H9 (cell line): ENCODE measurements at regions not wholly inside any gene's neighbourhood (a gene's known extent, or its start where the extent isn't known, plus 50 kb on each side); places are given as distances from the start of the nearest gene placed in this dataset.

Source experiments
- DNase-seq: peaks from one replicate; pipeline ENCODE4 v3.0.0-alpha.2; 2017
- H2AFZ ChIP-seq: one replicate; pipeline ENCODE4 v1.6.1; 2013; ENCODE audit warnings: mild to moderate bottlenecking, low read length, control low read depth, moderate library complexity
- H2AK5ac ChIP-seq: 2 replicates; pipeline ENCODE4 v1.6.1; 2013; ENCODE audit warnings: low read length, control low read depth, mixed read lengths; ENCODE audit not compliant: insufficient read length
- H2BK120ac ChIP-seq: one replicate; pipeline ENCODE4 v1.6.1; 2013; ENCODE audit warnings: low read depth, mild to moderate bottlenecking, low read length, control low read depth, inconsistent platforms; ENCODE audit not compliant: poor library complexity, severe bottlenecking
- H2BK12ac ChIP-seq: 2 replicates; pipeline ENCODE4 v1.6.1; 2013; ENCODE audit warnings: low read length, control low read depth, mixed read lengths, low read depth; ENCODE audit not compliant: insufficient read length
- H2BK15ac ChIP-seq: 2 replicates; pipeline ENCODE4 v1.6.1; 2013; ENCODE audit warnings: low read depth, low read length, control low read depth
- H2BK20ac ChIP-seq: one replicate; pipeline ENCODE4 v1.6.1; 2013; ENCODE audit warnings: low read depth, mild to moderate bottlenecking, low read length, control low read depth, inconsistent platforms; ENCODE audit not compliant: poor library complexity, severe bottlenecking
- H2BK5ac ChIP-seq: 2 replicates; pipeline ENCODE4 v1.6.1; 2013; ENCODE audit warnings: low read length, control low read depth, mixed read lengths; ENCODE audit not compliant: insufficient read length
- H3K14ac ChIP-seq: 2 replicates; pipeline ENCODE4 v1.6.1; 2013; ENCODE audit warnings: low read length, control low read depth; ENCODE audit not compliant: insufficient read depth
- H3K18ac ChIP-seq: 2 replicates; pipeline ENCODE4 v1.6.1; 2013; ENCODE audit warnings: low read depth, mild to moderate bottlenecking, mixed read lengths, low read length, control low read depth; ENCODE audit not compliant: insufficient read length
- H3K23ac ChIP-seq: 2 replicates; pipeline ENCODE4 v1.6.1; 2013; ENCODE audit warnings: low read length, control low read depth, mixed read lengths, low read depth; ENCODE audit not compliant: insufficient read length
- H3K23me2 ChIP-seq: 2 replicates; pipeline ENCODE4 v1.6.1; 2013; ENCODE audit warnings: low read depth, mild to moderate bottlenecking, mixed read lengths, low read length, control low read depth; ENCODE audit not compliant: insufficient read length, poor library complexity, severe bottlenecking
- H3K27ac ChIP-seq: 2 replicates; pipeline ENCODE4 v1.5.1; 2013; ENCODE audit warnings: low read length, control low read depth, mixed read lengths, low read depth; ENCODE audit not compliant: insufficient read length
- H3K27me3 ChIP-seq: 2 replicates; pipeline ENCODE4 v1.6.1; 2013; ENCODE audit warnings: low read length, control low read depth, inconsistent platforms; ENCODE audit not compliant: insufficient read depth
- H3K4ac ChIP-seq: 2 replicates; pipeline ENCODE4 v1.6.1; 2013; ENCODE audit warnings: low read depth, mild to moderate bottlenecking, control low read depth, inconsistent platforms, low read length, moderate library complexity
- H3K4me1 ChIP-seq: 2 replicates; pipeline ENCODE4 v1.6.1; 2013; ENCODE audit warnings: low read length, control low read depth, inconsistent platforms; ENCODE audit not compliant: insufficient read depth
- H3K4me2 ChIP-seq: 2 replicates; pipeline ENCODE4 v1.6.1; 2013; ENCODE audit warnings: low read length, control low read depth, mixed read lengths; ENCODE audit not compliant: insufficient read length, insufficient read depth
- H3K56ac ChIP-seq: 2 replicates; pipeline ENCODE4 v1.6.1; 2013; ENCODE audit warnings: low read depth, mild to moderate bottlenecking, mixed read lengths, low read length, control low read depth; ENCODE audit not compliant: insufficient read length
- H3K79me1 ChIP-seq: 2 replicates; pipeline ENCODE4 v1.6.1; 2013; ENCODE audit warnings: low read depth, mild to moderate bottlenecking, moderate library complexity, low read length, control low read depth, inconsistent platforms; ENCODE audit not compliant: insufficient read depth, poor library complexity, severe bottlenecking
- H3K79me2 ChIP-seq: 2 replicates; pipeline ENCODE4 v1.6.1; 2013; ENCODE audit warnings: low read length, control low read depth, inconsistent platforms; ENCODE audit not compliant: insufficient read depth
- H3K9ac ChIP-seq: 2 replicates; pipeline ENCODE4 v1.6.1; 2013; ENCODE audit warnings: low read length, control low read depth, mixed read lengths; ENCODE audit not compliant: insufficient read length; ENCODE audit errors: extremely low read depth
- H3K9me3 ChIP-seq: one replicate; pipeline ENCODE4 v1.6.1; 2013; ENCODE audit warnings: low read depth, low read length, inconsistent platforms; ENCODE audit not compliant: control insufficient read depth
- H3T11ph ChIP-seq: one replicate; pipeline ENCODE4 v1.6.1; 2013; ENCODE audit warnings: mild to moderate bottlenecking, low read length, control low read depth, inconsistent platforms
- H4K20me1 ChIP-seq: one replicate; pipeline ENCODE4 v1.6.1; 2013; ENCODE audit not compliant: control insufficient read depth, insufficient read length, insufficient read depth
- H4K5ac ChIP-seq: 2 replicates; pipeline ENCODE4 v1.6.1; 2013; ENCODE audit warnings: low read depth, mild to moderate bottlenecking, mixed read lengths, low read length, control low read depth; ENCODE audit not compliant: insufficient read length
- H4K8ac ChIP-seq: replicated peaks from 2 replicates; pipeline ENCODE4 v1.6.1; 2013; ENCODE audit warnings: low read length, control low read depth, mixed read lengths, low read depth; ENCODE audit not compliant: insufficient read length
- H4K91ac ChIP-seq: 2 replicates; pipeline ENCODE4 v1.6.1; 2013; ENCODE audit warnings: low read depth, mild to moderate bottlenecking, moderate library complexity, mixed read lengths, low read length, control low read depth; ENCODE audit not compliant: insufficient read length
- H3K27ac Mint-ChIP-seq, 3 experiments: 2 replicates in 2 of 3; 3 replicates in 1 of 3; pipeline ENCODE4 v1.8.0; 2020 to 2021; ENCODE audit warnings: mixed read lengths in 3 of 3, mild to moderate bottlenecking in 1 of 3, moderate library complexity in 1 of 3
- H3K27me3 Mint-ChIP-seq: 2 replicates; pipeline ENCODE4 v1.8.0; 2021; ENCODE audit warnings: low read depth, mild to moderate bottlenecking, moderate library complexity, mixed read lengths
- H3K36me3 Mint-ChIP-seq, 3 experiments: 2 replicates in 2 of 3; 3 replicates in 1 of 3; pipeline ENCODE4 v1.8.0; 2020 to 2021; ENCODE audit warnings: low read depth in 3 of 3, mixed read lengths in 3 of 3; ENCODE audit not compliant: insufficient read depth in 1 of 3
- H3K4me1 Mint-ChIP-seq, 2 experiments: 2 replicates each; pipeline ENCODE4 v1.8.0; 2020; ENCODE audit warnings: mixed read lengths in 2 of 2
- H3K4me3 Mint-ChIP-seq, 2 experiments: 2 replicates in 1 of 2; 3 replicates in 1 of 2; pipeline ENCODE4 v1.8.0; 2020 to 2021; ENCODE audit warnings: mild to moderate bottlenecking in 2 of 2, mixed read lengths in 2 of 2, moderate library complexity in 1 of 2
- H3K9me3 Mint-ChIP-seq, 2 experiments: 2 replicates in 1 of 2; 3 replicates in 1 of 2; pipeline ENCODE4 v1.8.0; 2020; ENCODE audit warnings: mild to moderate bottlenecking in 2 of 2, mixed read lengths in 2 of 2, moderate library complexity in 1 of 2
- WGBS: extraction: QIAGEN DNeasy Blood & Tissue Kit; methylation state at CpG from one replicate; pipeline ENCODE4 v1.1.7; 2013; ENCODE audit warnings: missing lambda C conversion rate, low lambda C conversion rate, mixed read lengths; ENCODE audit not compliant: insufficient read length; ENCODE audit errors: extremely low coverage; 5-methylcytosine and 5-hydroxymethylcytosine counted together
- TF ChIP-seq, protein P1 (sequence below): fragments of 200-600 bp; sonication (generic); conservative IDR thresholded peaks from 3 replicates; pipeline ENCODE4 v1.8.0; 2021; ENCODE audit warnings: antibody characterized with exemption, mild to moderate bottlenecking

DNA sequence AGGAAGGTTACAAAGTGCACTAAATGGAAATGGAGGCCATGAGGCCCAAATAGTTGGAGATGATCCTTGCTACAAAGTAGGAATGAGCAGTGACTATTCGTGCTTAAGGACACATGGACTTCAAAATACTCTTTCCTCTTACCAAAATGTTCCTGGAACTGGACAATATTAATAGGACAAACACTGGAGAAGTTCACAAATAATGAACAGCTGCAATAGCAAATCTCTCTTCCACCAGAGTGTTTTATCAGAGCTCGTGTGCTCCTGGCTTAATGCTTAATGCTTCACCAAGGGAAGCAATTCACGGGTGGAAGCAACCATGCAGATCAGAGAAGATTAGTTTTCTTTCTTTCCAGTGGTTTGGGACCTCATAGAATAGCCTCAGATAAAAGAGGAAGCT, 435.4 kb downstream of the BCKDHB start:
- no peak for DNase-seq
- no peak overlapping the region for H3K27ac Mint-ChIP-seq
- no peak overlapping the region for H2AFZ ChIP-seq
- H3K27ac ChIP-seq, result no peak overlapping the region
- H3K9me3 ChIP-seq, result no peaks in the 10 kb centered on the region
- H4K20me1 ChIP-seq, result no peaks in the 10 kb centered on the region
- H3K18ac ChIP-seq, result no peak overlapping the region
- H3T11ph ChIP-seq, result no peak overlapping the region
- H4K5ac ChIP-seq, result no peak overlapping the region
- H2BK5ac ChIP-seq, result no peak overlapping the region
- no peaks in the 10 kb centered on the region for H3K23me2 ChIP-seq
- H3K79me2 ChIP-seq, result no peaks in the 10 kb centered on the region
- no peak overlapping the region for H3K14ac ChIP-seq
- no peaks in the 10 kb centered on the region; a peak in 1 of 5 replicates for H3K9me3 Mint-ChIP-seq
- TF ChIP-seq, protein P1, sequence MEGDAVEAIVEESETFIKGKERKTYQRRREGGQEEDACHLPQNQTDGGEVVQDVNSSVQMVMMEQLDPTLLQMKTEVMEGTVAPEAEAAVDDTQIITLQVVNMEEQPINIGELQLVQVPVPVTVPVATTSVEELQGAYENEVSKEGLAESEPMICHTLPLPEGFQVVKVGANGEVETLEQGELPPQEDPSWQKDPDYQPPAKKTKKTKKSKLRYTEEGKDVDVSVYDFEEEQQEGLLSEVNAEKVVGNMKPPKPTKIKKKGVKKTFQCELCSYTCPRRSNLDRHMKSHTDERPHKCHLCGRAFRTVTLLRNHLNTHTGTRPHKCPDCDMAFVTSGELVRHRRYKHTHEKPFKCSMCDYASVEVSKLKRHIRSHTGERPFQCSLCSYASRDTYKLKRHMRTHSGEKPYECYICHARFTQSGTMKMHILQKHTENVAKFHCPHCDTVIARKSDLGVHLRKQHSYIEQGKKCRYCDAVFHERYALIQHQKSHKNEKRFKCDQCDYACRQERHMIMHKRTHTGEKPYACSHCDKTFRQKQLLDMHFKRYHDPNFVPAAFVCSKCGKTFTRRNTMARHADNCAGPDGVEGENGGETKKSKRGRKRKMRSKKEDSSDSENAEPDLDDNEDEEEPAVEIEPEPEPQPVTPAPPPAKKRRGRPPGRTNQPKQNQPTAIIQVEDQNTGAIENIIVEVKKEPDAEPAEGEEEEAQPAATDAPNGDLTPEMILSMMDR, result no peak
- H2BK12ac ChIP-seq, result no peak overlapping the region
- no peaks in the 10 kb centered on the region for H3K79me1 ChIP-seq
- H4K91ac ChIP-seq, result no peak overlapping the region
- H4K8ac ChIP-seq, result no peak overlapping the region
- H3K9ac ChIP-seq, result no peak overlapping the region
- no peak overlapping the region for H2AK5ac ChIP-seq
- H3K4ac ChIP-seq, result no peak overlapping the region
- no peak overlapping the region for H2BK120ac ChIP-seq
- 0 out of 2 replicates have a peak, but pooled peaks cover 2% of the 10 kb centered on the region for H3K4me1 ChIP-seq
- H3K27me3 Mint-ChIP-seq, result peaks cover 2% of the 10 kb centered on the region; the same call in 1 of the 2 replicates
- peaks cover 0 to 3% (median 0%) of the 10 kb centered on the region in 3 experiments; a peak in 1 of 7 replicates for H3K36me3 Mint-ChIP-seq
- WGBS, result no CpG with 5 or more reads among the region's 3 CpGs
- H3K23ac ChIP-seq, result no peak overlapping the region
- no peak overlapping the region for H3K4me3 Mint-ChIP-seq
- H3K27me3 ChIP-seq, result no peaks in the 10 kb centered on the region
- no peak overlapping the region for H2BK20ac ChIP-seq
- no peaks in the 10 kb centered on the region; a peak in 1 of 4 replicates for H3K4me1 Mint-ChIP-seq
- H2BK15ac ChIP-seq, result no peak overlapping the region
- no peak overlapping the region for H3K56ac ChIP-seq
- H3K4me2 ChIP-seq, result no peak overlapping the region
